GM13976 (cell line): ENCODE measurements at regions not wholly inside any gene's neighbourhood (a gene's known extent, or its start where the extent isn't known, plus 50 kb on each side); places are given as distances from the start of the nearest gene placed in this dataset.

Experiments used
- DNase-seq: peaks from one replicate; pipeline ENCODE4 v3.0.0; 2012; ENCODE audit warnings: low spot score
- in situ Hi-C: fragments of 300-500 bp; cut with MboI; formaldehyde crosslinking; loops from one replicate; pipeline ENCODE4 v1.12.0; 2022; ENCODE audit warnings: low sequenced_read_pairs, mixed read lengths, inconsistent platforms; ENCODE audit not compliant: unreplicated experiment
- TF ChIP-seq, protein P1 (sequence below): IDR thresholded peaks from 2 replicates; pipeline ENCODE4 v1.5.1; 2012; ENCODE audit warnings: borderline replicate concordance, mild to moderate bottlenecking; ENCODE audit not compliant: insufficient read depth; ENCODE audit errors: extremely low read depth, missing control alignments, control extremely low read depth

DNA sequence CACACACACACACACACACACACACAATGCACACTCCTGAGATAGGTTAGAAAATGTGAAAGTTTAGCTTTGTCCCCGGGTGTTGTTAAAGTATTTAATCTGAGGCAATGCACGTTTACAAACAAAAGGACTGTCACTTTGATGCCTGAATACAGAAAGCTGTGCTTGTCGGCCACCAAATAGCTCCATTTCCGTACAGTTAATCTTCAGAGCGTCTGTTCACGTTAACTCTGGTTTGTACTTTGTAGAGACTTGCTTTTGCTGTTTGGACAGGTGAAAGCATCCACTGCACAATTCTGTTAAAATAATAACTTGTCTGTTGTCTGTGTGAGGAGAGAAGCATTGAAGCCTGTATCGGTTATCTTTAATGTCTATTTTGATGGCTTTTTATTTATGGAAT is 267.8 kb downstream of the FGF9 start:
- no peak for DNase-seq
- in situ Hi-C loops = no loop called here
- TF ChIP-seq, protein P1, sequence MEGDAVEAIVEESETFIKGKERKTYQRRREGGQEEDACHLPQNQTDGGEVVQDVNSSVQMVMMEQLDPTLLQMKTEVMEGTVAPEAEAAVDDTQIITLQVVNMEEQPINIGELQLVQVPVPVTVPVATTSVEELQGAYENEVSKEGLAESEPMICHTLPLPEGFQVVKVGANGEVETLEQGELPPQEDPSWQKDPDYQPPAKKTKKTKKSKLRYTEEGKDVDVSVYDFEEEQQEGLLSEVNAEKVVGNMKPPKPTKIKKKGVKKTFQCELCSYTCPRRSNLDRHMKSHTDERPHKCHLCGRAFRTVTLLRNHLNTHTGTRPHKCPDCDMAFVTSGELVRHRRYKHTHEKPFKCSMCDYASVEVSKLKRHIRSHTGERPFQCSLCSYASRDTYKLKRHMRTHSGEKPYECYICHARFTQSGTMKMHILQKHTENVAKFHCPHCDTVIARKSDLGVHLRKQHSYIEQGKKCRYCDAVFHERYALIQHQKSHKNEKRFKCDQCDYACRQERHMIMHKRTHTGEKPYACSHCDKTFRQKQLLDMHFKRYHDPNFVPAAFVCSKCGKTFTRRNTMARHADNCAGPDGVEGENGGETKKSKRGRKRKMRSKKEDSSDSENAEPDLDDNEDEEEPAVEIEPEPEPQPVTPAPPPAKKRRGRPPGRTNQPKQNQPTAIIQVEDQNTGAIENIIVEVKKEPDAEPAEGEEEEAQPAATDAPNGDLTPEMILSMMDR = no peak

DNA sequence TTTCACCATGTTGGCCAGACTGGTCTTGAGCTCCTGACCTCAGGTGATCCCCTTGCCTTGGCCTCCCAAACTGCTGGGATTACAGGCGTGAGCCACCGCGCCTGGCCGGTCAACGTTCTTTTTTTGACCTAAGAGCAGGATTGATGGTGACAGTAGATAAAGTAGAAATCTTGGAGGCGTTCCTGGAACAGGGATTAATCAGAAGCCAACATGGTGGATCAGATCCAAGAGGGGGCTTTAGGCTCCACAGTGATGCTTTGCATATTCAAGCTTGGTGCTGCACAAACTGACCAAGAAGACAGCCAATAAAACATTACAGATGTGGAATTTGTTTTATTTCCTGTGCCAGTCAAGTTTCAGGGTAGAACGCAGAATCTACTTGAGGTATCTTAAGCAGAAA is 271.2 kb downstream of the FGF9 start:
- TF ChIP-seq, protein P1 = no peak
- DNase-seq = no peak
- in situ Hi-C loops = no loop called here

DNA sequence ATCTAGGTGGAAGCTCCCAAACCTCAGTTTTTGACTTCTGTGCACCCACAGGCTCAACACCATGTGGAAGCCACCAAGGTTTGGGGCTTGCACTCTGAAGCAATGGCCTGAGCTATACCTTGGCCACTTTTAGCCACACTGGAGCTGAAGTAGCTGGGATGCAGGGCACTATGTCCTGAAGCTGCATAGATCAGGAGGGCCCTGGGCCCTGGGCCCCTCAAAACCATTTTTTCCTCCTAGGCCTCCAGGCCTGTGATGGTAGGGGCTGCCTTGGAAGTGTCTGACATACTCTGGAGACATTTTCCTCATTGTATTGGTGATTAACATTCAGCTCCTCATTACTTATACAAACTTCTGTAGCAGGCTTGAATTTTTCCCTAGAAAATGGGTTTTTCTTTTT is 273.7 kb downstream of the FGF9 start:
- TF ChIP-seq, protein P1 = no peak
- in situ Hi-C loops = no loop called here
- no peak for DNase-seq

DNA sequence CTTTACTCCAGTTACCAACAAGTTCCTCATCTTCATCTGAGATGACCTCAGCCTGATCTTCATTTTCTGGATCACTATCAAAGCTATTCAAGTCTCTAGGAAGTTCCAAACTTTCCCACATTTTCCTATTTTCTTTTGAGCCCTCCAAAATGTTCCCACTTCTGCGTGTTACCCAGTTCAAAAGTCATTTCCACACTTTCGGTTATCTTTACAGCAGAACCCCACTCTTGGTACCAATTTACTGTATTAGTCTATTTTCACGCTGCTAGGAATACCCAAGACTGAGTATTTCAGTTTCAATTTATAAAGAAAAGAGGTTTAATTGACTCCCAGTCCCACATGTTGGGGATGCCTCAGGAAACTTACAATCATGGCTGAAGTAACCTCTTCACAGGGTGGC is 274.3 kb downstream of the FGF9 start:
- in situ Hi-C loops = no loop called here
- no peak for DNase-seq
- TF ChIP-seq, protein P1 = no peak

DNA sequence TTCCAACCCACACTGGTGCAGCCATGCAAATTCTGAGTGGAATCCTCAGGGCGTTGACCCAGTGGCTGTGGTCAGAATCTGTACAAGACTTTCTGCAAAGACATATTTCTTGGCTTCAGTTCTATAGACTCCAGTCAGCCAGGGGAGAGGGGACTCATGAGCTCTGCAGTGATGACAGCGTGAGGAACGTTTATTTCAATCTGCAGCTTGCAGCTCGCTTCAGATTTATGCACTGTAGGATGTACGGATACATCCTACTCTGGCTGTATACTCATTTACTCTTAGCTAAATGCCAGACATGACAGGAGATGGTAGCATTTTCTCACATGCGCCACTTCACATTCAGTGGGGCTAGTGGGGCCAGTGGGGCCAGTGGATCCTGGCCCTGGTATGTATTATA is 276.1 kb downstream of the FGF9 start:
- TF ChIP-seq, protein P1 = no peak
- in situ Hi-C loops = no loop called here
- no peak for DNase-seq

DNA sequence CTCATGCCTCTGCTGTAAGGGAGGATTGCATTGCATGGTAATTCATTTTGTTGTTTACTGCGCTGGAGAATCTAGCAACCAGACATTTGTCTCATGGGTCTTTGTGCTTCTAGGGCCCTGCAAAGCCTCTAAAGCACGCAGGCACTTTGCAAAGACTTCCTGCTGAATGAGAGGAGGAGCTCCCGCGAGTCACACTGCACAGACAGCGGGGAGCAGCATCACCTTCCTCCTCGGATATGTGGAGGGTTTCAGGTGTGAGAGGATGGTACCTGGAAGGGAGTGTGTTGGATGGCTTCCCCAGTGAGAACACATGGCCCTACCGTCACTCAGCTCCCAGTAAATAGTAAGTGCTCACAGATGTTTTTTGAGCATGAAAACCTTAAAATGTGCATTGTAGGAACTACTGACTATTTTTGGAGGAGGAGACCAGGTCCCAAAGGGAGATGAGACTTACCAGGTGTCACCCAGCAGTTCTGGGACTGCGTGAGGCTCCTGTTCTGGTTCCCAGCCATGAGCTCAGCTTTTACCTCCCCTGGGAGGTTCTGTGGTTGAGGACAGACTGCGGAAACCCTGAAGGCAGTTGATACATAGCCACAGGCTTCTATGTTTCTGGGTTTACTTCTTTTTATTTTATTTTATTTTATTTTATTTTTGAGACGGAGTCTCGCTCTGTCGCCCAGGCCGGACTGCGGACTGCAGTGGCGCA is 278.0 kb downstream of the FGF9 start:
- in situ Hi-C loops = no loop called here
- TF ChIP-seq, protein P1 = no peak
- no peak for DNase-seq

DNA sequence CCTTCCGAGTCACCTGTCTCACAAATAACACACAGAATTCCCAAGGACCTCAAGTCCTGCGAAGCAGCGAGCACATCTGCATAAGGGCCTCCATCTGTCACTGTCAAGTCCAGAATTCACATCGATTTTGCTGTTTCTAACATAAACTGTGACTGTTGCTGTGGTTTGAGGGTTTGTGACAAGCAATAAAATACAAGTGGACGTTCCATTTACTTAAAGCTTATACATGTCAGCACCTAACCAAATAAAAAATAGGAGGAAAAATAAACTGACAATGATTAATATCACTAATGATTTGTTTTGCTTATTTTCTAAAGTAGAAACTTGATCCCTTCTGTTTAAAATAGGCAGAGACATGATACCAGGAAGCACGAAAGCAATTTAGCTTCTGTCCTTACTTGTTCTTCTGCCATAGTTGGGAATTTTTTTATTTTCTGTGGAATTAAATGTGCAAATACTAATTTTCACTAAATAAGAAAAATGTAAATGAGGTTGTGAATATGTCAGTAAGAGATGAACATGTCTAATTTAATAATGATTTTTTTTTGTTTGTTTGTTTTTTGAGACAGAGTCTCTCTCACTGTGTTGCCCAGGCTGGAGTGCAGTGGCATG is 279.1 kb downstream of the FGF9 start:
- DNase-seq = no peak
- TF ChIP-seq, protein P1 = no peak
- in situ Hi-C loops = no loop called here
